ENCODE measurements at regions not wholly inside any gene's neighbourhood (a gene's known extent, or its start where the extent isn't known, plus 50 kb on each side); places are given as distances from the start of the nearest gene placed in this dataset.
"Not testable (repeated sequence)": the region's sequence is repeated elsewhere in the genome, so short reads cannot be mapped to it uniquely, and the experiment has no call there.

DNA sequence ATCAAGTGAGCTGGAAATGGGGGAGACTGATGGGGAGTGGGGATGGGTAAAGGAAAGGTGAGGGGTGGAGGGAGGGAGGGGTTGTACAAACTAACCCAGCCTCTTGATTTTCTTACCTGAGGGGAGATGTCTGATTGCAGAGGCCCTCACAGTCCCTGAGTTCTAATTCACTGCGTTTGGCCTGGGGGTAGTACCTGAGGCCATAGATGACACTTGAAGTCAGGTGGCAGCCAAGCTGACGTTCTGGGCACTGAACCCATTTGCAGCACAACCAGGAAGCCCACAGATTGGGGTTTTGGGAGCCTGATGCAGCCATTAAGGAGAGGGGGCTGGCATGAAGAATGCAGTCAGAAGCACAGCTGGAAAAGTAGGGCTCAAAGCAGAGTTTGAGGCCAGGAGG is 153.8 kb upstream of the DTNBP1 start:
- Mint-ChIP-seq H3K9me3 (peaks cover 7% of the 10 kb centered on the region), H3K4me1 (peaks cover 8% of the 10 kb centered on the region), H3K4me3 (no peak overlapping the region), H3K27ac (no peak overlapping the region), H3K27me3 (ENCODE audit: low read depth) (peaks cover 4% of the 10 kb centered on the region), H3K36me3 (peaks cover 5% of the 10 kb centered on the region)
- TF ChIP-seq, protein P1, sequence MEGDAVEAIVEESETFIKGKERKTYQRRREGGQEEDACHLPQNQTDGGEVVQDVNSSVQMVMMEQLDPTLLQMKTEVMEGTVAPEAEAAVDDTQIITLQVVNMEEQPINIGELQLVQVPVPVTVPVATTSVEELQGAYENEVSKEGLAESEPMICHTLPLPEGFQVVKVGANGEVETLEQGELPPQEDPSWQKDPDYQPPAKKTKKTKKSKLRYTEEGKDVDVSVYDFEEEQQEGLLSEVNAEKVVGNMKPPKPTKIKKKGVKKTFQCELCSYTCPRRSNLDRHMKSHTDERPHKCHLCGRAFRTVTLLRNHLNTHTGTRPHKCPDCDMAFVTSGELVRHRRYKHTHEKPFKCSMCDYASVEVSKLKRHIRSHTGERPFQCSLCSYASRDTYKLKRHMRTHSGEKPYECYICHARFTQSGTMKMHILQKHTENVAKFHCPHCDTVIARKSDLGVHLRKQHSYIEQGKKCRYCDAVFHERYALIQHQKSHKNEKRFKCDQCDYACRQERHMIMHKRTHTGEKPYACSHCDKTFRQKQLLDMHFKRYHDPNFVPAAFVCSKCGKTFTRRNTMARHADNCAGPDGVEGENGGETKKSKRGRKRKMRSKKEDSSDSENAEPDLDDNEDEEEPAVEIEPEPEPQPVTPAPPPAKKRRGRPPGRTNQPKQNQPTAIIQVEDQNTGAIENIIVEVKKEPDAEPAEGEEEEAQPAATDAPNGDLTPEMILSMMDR (IDR thresholded peaks at IDR 0.05; ENCODE audit: unreplicated experiment), result no peak
- peak in 1 of 2 experiments; percentile 33 for DNase-seq (ENCODE audit: low spot score in 2 of 2, unreplicated experiment in 2 of 2)

DNA sequence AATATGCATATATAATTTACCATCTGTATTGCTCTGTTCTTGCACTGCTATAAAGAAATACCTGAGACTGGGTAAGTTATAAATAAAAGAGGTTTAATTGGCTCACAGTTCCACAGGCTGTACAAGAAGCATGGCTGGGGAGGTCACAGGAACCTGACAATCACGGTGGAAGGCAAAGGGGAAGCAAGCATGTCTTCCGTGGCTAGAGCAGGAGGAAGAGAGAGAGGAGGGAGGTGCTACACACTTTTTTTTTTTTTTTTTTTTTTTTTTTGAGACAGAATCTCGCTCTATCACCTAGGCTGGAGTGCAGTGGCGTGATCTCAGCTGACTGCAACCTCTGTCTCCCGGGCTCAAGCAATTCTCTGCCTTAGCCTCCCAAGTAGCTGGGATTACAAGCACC is 150.9 kb upstream of the DTNBP1 start:
- H3K4me3 Mint-ChIP-seq; H3K27ac Mint-ChIP-seq; DNase-seq (ENCODE audit: low spot score in 2 of 2, unreplicated experiment in 2 of 2): not testable (repeated sequence)

DNA sequence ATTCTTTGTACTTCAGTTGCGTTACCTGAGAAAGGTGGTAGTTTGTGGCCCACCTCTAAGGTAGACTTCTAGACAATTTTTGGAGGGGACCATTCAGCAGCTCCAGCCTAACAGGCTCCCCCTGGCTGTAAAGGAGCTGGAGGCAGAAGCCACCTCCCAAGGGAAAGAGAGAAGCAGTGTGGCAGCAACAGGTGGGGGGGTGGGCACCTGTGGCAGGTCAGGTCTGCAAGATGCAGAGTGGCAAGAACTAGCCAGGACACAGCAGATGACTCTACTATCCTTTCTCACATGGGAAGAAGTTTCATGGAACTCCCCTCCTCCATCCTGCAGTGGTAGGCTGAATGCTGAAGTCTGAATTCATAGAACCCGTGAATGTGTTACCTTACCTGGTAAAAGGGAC is 148.3 kb upstream of the DTNBP1 start:
- Mint-ChIP-seq H3K36me3 (peaks cover 5% of the 10 kb centered on the region), H3K4me3 (no peak overlapping the region), H3K4me1 (peaks cover 5% of the 10 kb centered on the region), H3K27ac (no peak overlapping the region), H3K9me3 (peaks cover 7% of the 10 kb centered on the region), H3K27me3 (ENCODE audit: low read depth) (no peaks in the 10 kb centered on the region)
- no peak for DNase-seq (ENCODE audit: low spot score in 2 of 2, unreplicated experiment in 2 of 2)
- TF ChIP-seq, protein P1 (IDR thresholded peaks at IDR 0.05; ENCODE audit: unreplicated experiment), result no peak

More for the DNA sequence above, 150.9 kb upstream of the DTNBP1 start:
- not testable (repeated sequence) for H3K36me3 Mint-ChIP-seq; H3K4me1 Mint-ChIP-seq; H3K9me3 Mint-ChIP-seq; H3K27me3 Mint-ChIP-seq (ENCODE audit: low read depth)

DNA sequence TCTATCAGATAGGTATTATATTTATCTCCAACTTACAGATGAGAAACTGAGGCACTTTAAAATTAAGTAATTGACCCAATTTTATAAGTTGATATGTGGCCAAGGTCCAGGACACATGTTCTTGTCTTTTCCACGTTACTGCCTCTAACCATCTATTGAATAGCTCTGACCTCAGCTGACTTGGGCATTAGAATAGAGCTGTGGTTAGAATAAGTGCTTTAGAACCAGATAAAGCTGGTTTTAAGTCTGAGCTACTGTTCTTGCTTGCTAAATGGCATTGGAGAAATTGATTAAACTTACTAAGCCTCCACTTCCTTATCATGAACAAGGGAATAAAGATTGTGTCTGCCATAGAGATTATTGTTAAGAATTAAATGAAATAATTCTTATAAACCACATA is 147.8 kb upstream of the DTNBP1 start:
- Mint-ChIP-seq H3K27ac (no peak overlapping the region), H3K4me1 (peaks cover 5% of the 10 kb centered on the region)
- TF ChIP-seq, protein P1 (IDR thresholded peaks at IDR 0.05; ENCODE audit: unreplicated experiment), result no peak

DNA sequence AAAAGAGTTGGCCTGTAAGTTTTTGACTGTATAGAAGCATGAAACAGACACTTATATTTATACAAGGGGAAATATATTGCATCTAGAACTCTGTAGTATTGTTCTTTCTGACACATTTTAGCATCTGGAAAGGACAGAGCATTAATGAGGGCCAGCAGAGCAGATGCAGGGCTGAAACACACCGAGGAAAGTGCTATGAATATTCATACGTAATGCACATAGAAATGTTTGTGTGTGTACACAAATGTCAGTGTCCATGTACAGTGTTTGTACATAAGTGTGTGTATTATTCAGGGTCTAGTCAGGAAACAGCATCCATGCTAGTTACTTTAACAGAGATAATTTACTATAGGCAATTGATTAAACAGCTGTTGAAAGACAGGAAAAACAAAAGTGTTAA is 146.5 kb upstream of the DTNBP1 start:
- Mint-ChIP-seq H3K9me3 (no peaks in the 10 kb centered on the region), H3K4me3 (no peak overlapping the region), H3K36me3 (no peaks in the 10 kb centered on the region), H3K27me3 (ENCODE audit: low read depth) (no peaks in the 10 kb centered on the region), H3K27ac (no peak overlapping the region), H3K4me1 (peaks cover 10% of the 10 kb centered on the region)
- TF ChIP-seq, protein P1 (IDR thresholded peaks at IDR 0.05; ENCODE audit: unreplicated experiment), result no peak
- no peak for DNase-seq (ENCODE audit: low spot score in 2 of 2, unreplicated experiment in 2 of 2)

More for the DNA sequence above, 147.8 kb upstream of the DTNBP1 start:
- H3K27me3 Mint-ChIP-seq (ENCODE audit: low read depth), result no peaks in the 10 kb centered on the region
- peaks cover 7% of the 10 kb centered on the region for H3K9me3 Mint-ChIP-seq
- no peak for DNase-seq (ENCODE audit: low spot score in 2 of 2, unreplicated experiment in 2 of 2)
- H3K36me3 Mint-ChIP-seq, result peaks cover 5% of the 10 kb centered on the region
- H3K4me3 Mint-ChIP-seq, result no peak overlapping the region

DNA sequence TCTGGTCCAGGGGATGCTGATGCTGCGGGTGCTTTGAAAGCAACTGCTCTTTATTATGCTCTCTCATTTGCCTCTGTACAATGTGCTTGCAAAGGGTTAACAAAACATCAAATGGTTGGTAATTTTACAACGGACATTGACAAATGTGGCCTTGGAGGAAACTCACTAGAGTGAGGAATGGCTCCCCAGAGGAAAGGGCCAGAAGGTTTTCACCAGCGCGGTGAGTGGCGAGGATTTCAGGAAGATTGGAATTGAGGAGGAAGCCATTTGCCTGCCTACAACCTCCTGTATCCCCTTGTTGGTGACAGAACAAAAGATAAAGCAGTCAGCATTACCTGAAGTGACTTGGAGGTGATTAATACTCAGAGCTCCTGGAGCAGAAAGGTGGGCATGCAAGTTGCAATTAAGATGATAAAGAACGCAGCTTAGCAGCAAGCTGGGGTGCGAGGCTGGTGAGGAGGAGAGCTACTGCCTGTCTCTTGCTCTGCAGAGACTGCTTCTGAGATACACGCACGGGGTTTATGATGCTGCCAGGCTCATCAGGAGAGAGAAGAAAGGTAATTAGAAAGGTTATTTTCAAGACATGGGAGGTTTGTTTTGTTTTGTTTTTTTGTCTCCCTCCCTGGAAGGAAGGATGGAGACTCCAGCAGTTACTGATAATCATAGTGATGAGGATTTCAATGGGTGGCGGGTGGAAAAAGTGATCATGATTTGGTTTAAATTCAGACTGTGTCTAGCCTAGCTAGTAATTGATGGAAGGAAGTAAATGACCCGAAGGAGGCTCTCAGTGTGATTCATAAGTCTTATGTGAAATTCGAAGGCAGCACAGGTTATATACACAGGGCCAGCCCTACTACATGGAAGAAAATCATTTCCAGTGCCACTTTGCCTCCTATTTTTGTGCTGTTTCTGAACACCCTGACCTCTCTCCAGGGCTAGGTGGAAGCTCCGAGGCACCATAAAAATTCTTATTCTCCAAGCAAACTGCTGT is 141.6 kb upstream of the DTNBP1 start:
- Mint-ChIP-seq H3K36me3 (no peaks in the 10 kb centered on the region), H3K27me3 (ENCODE audit: low read depth) (no peaks in the 10 kb centered on the region), H3K27ac (peak overlapping the region; percentile 63), H3K4me1 (peaks cover 27% of the 10 kb centered on the region), H3K4me3 (no peak overlapping the region), H3K9me3 (no peaks in the 10 kb centered on the region)
- TF ChIP-seq, protein P1 (IDR thresholded peaks at IDR 0.05; ENCODE audit: unreplicated experiment), result no peak
- no peak for DNase-seq (ENCODE audit: low spot score in 2 of 2, unreplicated experiment in 2 of 2)
